Activated B cell treated with CpG ODN at 0.5 μM for 24 hours (primary cell): ENCODE measurements at regions not wholly inside any gene's neighbourhood (a gene's known extent, or its start where the extent isn't known, plus 50 kb on each side); places are given as distances from the start of the nearest gene placed in this dataset.

Source experiments
- ATAC-seq: fragments of 200-7000 bp; cut with Tn5 transposase; one replicate; pipeline ENCODE4 v1.10.0; 2021; ENCODE audit warnings: low read depth, mild to moderate bottlenecking, moderate library complexity
- CTCF ChIA-PET: fragments of 350-600 bp; sonication (Branson Sonifier 250); formaldehyde crosslinking; loops from one replicate; lab custom pipeline; 2021; ENCODE audit warnings: antibody characterized with exemption; lab: Charles Lee
- POLR2A ChIA-PET: fragments of 350-600 bp; sonication (Branson Sonifier 250); formaldehyde crosslinking; loops from one replicate; lab custom pipeline; 2021; ENCODE audit warnings: antibody characterized with exemption; lab: Charles Lee
- DNase-seq: peaks from one replicate; pipeline ENCODE4 v3.0.0; 2022
- H3K27ac Mint-ChIP-seq: one replicate; pipeline ENCODE4 v1.8.0; 2020; ENCODE audit warnings: mixed read lengths
- H3K27me3 Mint-ChIP-seq: one replicate; pipeline ENCODE4 v1.8.0; 2021; ENCODE audit warnings: mixed read lengths
- H3K36me3 Mint-ChIP-seq: one replicate; pipeline ENCODE4 v1.8.0; 2021; ENCODE audit warnings: low read depth, mixed read lengths
- H3K4me1 Mint-ChIP-seq: one replicate; pipeline ENCODE4 v1.8.0; 2021; ENCODE audit warnings: mixed read lengths
- H3K4me3 Mint-ChIP-seq: one replicate; pipeline ENCODE4 v1.8.0; 2020; ENCODE audit warnings: mild to moderate bottlenecking, mixed read lengths
- H3K9me3 Mint-ChIP-seq: one replicate; pipeline ENCODE4 v1.8.0; 2020; ENCODE audit warnings: mixed read lengths
- CTCF ChIP-seq: fragments of 200-600 bp; IDR thresholded peaks from one replicate; pipeline ENCODE4 v1.8.0; 2022; ENCODE audit warnings: antibody characterized with exemption, mild to moderate bottlenecking
- intact Hi-C: fragments of 100-400 bp; cut with micrococcal nuclease; formaldehyde crosslinking; loops from one replicate; pipeline ENCODE4 v1.15.1; 2024

GRCh38 chr5:39942606-39943005 lies 517.8 kb upstream of the DAB2 start:
- H3K9me3 Mint-ChIP-seq = peaks cover 4% of the 10 kb centered on the region
- no peak for ATAC-seq
- H3K27me3 Mint-ChIP-seq = peaks cover 8% of the 10 kb centered on the region
- no peak overlapping the region for H3K27ac Mint-ChIP-seq
- intact Hi-C loops = loop anchor here (10.0 kb wide), 1 partner anchor 338 kb away; no protein-coding TSS in a partner anchor
- H3K36me3 Mint-ChIP-seq = no peaks in the 10 kb centered on the region
- ChIA-PET POLR2A (no interaction called here), CTCF (no interaction called here)
- no peak for DNase-seq
- no peaks in the 10 kb centered on the region for H3K4me1 Mint-ChIP-seq
- H3K4me3 Mint-ChIP-seq = no peak overlapping the region
- TF ChIP-seq CTCF = no peak

GRCh38 chr5:39941416-39941815 lies 516.6 kb upstream of the DAB2 start:
- CTCF ChIA-PET = no interaction called here
- DNase-seq (no peak), ATAC-seq (no peak)
- no peaks in the 10 kb centered on the region for H3K36me3 Mint-ChIP-seq
- H3K4me3 Mint-ChIP-seq = no peak overlapping the region
- H3K27ac Mint-ChIP-seq = no peak overlapping the region
- POLR2A ChIA-PET = no interaction called here
- peaks cover 4% of the 10 kb centered on the region for H3K9me3 Mint-ChIP-seq
- intact Hi-C loops = loop anchor here (10.0 kb wide), 1 partner anchor 337 kb away; no protein-coding TSS in a partner anchor
- TF ChIP-seq CTCF = no peak
- H3K27me3 Mint-ChIP-seq = peaks cover 8% of the 10 kb centered on the region
- H3K4me1 Mint-ChIP-seq = no peaks in the 10 kb centered on the region

GRCh38 chr5:39934830-39935229 lies 510.1 kb upstream of the DAB2 start:
- no peak for DNase-seq
- Mint-ChIP-seq H3K27me3 (peaks cover 19% of the 10 kb centered on the region), H3K9me3 (peaks cover 4% of the 10 kb centered on the region), H3K4me1 (no peaks in the 10 kb centered on the region), H3K36me3 (no peaks in the 10 kb centered on the region), H3K4me3 (no peak overlapping the region), H3K27ac (no peak overlapping the region)
- ChIA-PET POLR2A (no interaction called here), CTCF (no interaction called here)
- no peak for TF ChIP-seq CTCF
- ATAC-seq = no peak
- intact Hi-C loops = no loop called here

- ChIA-PET POLR2A (no interaction called here), CTCF (no interaction called here)
- H3K27ac Mint-ChIP-seq = no peak overlapping the region
- H3K36me3 Mint-ChIP-seq = no peaks in the 10 kb centered on the region
- ATAC-seq (no peak), DNase-seq (no peak)
- no peak overlapping the region for H3K4me3 Mint-ChIP-seq
- TF ChIP-seq CTCF = no peak
- peaks cover 15% of the 10 kb centered on the region for H3K27me3 Mint-ChIP-seq
- H3K4me1 Mint-ChIP-seq = no peaks in the 10 kb centered on the region
- intact Hi-C loops = no loop called here
- peaks cover 2% of the 10 kb centered on the region for H3K9me3 Mint-ChIP-seq
Observed at GRCh38 chr5:39933061-39933460, 508.3 kb upstream of the DAB2 start.

- Mint-ChIP-seq H3K36me3 (no peaks in the 10 kb centered on the region), H3K27ac (no peak overlapping the region), H3K4me1 (no peaks in the 10 kb centered on the region), H3K9me3 (no peaks in the 10 kb centered on the region), H3K4me3 (no peak overlapping the region), H3K27me3 (peaks cover 6% of the 10 kb centered on the region)
- CTCF ChIA-PET = no interaction called here
- intact Hi-C loops = no loop called here
- no peak for ATAC-seq
- POLR2A ChIA-PET = no interaction called here
- no peak for TF ChIP-seq CTCF
- DNase-seq = no peak
Observed at GRCh38 chr5:39928709-39929108, 503.9 kb upstream of the DAB2 start.
